H9 (cell line): ENCODE measurements at regions not wholly inside any gene's neighbourhood (a gene's known extent, or its start where the extent isn't known, plus 50 kb on each side); places are given as distances from the start of the nearest gene placed in this dataset.

Experiments
- DNase-seq: peaks from one replicate; pipeline ENCODE4 v3.0.0-alpha.2; 2017
- H2AFZ ChIP-seq: one replicate; pipeline ENCODE4 v1.6.1; 2013; ENCODE audit warnings: mild to moderate bottlenecking, low read length, control low read depth, moderate library complexity
- H2AK5ac ChIP-seq: 2 replicates; pipeline ENCODE4 v1.6.1; 2013; ENCODE audit warnings: low read length, control low read depth, mixed read lengths; ENCODE audit not compliant: insufficient read length
- H2BK120ac ChIP-seq: one replicate; pipeline ENCODE4 v1.6.1; 2013; ENCODE audit warnings: low read depth, mild to moderate bottlenecking, low read length, control low read depth, inconsistent platforms; ENCODE audit not compliant: poor library complexity, severe bottlenecking
- H2BK12ac ChIP-seq: 2 replicates; pipeline ENCODE4 v1.6.1; 2013; ENCODE audit warnings: low read length, control low read depth, mixed read lengths, low read depth; ENCODE audit not compliant: insufficient read length
- H2BK15ac ChIP-seq: 2 replicates; pipeline ENCODE4 v1.6.1; 2013; ENCODE audit warnings: low read depth, low read length, control low read depth
- H2BK20ac ChIP-seq: one replicate; pipeline ENCODE4 v1.6.1; 2013; ENCODE audit warnings: low read depth, mild to moderate bottlenecking, low read length, control low read depth, inconsistent platforms; ENCODE audit not compliant: poor library complexity, severe bottlenecking
- H2BK5ac ChIP-seq: 2 replicates; pipeline ENCODE4 v1.6.1; 2013; ENCODE audit warnings: low read length, control low read depth, mixed read lengths; ENCODE audit not compliant: insufficient read length
- H3K14ac ChIP-seq: 2 replicates; pipeline ENCODE4 v1.6.1; 2013; ENCODE audit warnings: low read length, control low read depth; ENCODE audit not compliant: insufficient read depth
- H3K18ac ChIP-seq: 2 replicates; pipeline ENCODE4 v1.6.1; 2013; ENCODE audit warnings: low read depth, mild to moderate bottlenecking, mixed read lengths, low read length, control low read depth; ENCODE audit not compliant: insufficient read length
- H3K23ac ChIP-seq: 2 replicates; pipeline ENCODE4 v1.6.1; 2013; ENCODE audit warnings: low read length, control low read depth, mixed read lengths, low read depth; ENCODE audit not compliant: insufficient read length
- H3K23me2 ChIP-seq: 2 replicates; pipeline ENCODE4 v1.6.1; 2013; ENCODE audit warnings: low read depth, mild to moderate bottlenecking, mixed read lengths, low read length, control low read depth; ENCODE audit not compliant: insufficient read length, poor library complexity, severe bottlenecking
- H3K27ac ChIP-seq: 2 replicates; pipeline ENCODE4 v1.5.1; 2013; ENCODE audit warnings: low read length, control low read depth, mixed read lengths, low read depth; ENCODE audit not compliant: insufficient read length
- H3K27me3 ChIP-seq: 2 replicates; pipeline ENCODE4 v1.6.1; 2013; ENCODE audit warnings: low read length, control low read depth, inconsistent platforms; ENCODE audit not compliant: insufficient read depth
- H3K4ac ChIP-seq: 2 replicates; pipeline ENCODE4 v1.6.1; 2013; ENCODE audit warnings: low read depth, mild to moderate bottlenecking, control low read depth, inconsistent platforms, low read length, moderate library complexity
- H3K4me1 ChIP-seq: 2 replicates; pipeline ENCODE4 v1.6.1; 2013; ENCODE audit warnings: low read length, control low read depth, inconsistent platforms; ENCODE audit not compliant: insufficient read depth
- H3K4me2 ChIP-seq: 2 replicates; pipeline ENCODE4 v1.6.1; 2013; ENCODE audit warnings: low read length, control low read depth, mixed read lengths; ENCODE audit not compliant: insufficient read length, insufficient read depth
- H3K56ac ChIP-seq: 2 replicates; pipeline ENCODE4 v1.6.1; 2013; ENCODE audit warnings: low read depth, mild to moderate bottlenecking, mixed read lengths, low read length, control low read depth; ENCODE audit not compliant: insufficient read length
- H3K79me1 ChIP-seq: 2 replicates; pipeline ENCODE4 v1.6.1; 2013; ENCODE audit warnings: low read depth, mild to moderate bottlenecking, moderate library complexity, low read length, control low read depth, inconsistent platforms; ENCODE audit not compliant: insufficient read depth, poor library complexity, severe bottlenecking
- H3K79me2 ChIP-seq: 2 replicates; pipeline ENCODE4 v1.6.1; 2013; ENCODE audit warnings: low read length, control low read depth, inconsistent platforms; ENCODE audit not compliant: insufficient read depth
- H3K9ac ChIP-seq: 2 replicates; pipeline ENCODE4 v1.6.1; 2013; ENCODE audit warnings: low read length, control low read depth, mixed read lengths; ENCODE audit not compliant: insufficient read length; ENCODE audit errors: extremely low read depth
- H3K9me3 ChIP-seq: one replicate; pipeline ENCODE4 v1.6.1; 2013; ENCODE audit warnings: low read depth, low read length, inconsistent platforms; ENCODE audit not compliant: control insufficient read depth
- H3T11ph ChIP-seq: one replicate; pipeline ENCODE4 v1.6.1; 2013; ENCODE audit warnings: mild to moderate bottlenecking, low read length, control low read depth, inconsistent platforms
- H4K20me1 ChIP-seq: one replicate; pipeline ENCODE4 v1.6.1; 2013; ENCODE audit not compliant: control insufficient read depth, insufficient read length, insufficient read depth
- H4K5ac ChIP-seq: 2 replicates; pipeline ENCODE4 v1.6.1; 2013; ENCODE audit warnings: low read depth, mild to moderate bottlenecking, mixed read lengths, low read length, control low read depth; ENCODE audit not compliant: insufficient read length
- H4K8ac ChIP-seq: replicated peaks from 2 replicates; pipeline ENCODE4 v1.6.1; 2013; ENCODE audit warnings: low read length, control low read depth, mixed read lengths, low read depth; ENCODE audit not compliant: insufficient read length
- H4K91ac ChIP-seq: 2 replicates; pipeline ENCODE4 v1.6.1; 2013; ENCODE audit warnings: low read depth, mild to moderate bottlenecking, moderate library complexity, mixed read lengths, low read length, control low read depth; ENCODE audit not compliant: insufficient read length
- H3K27ac Mint-ChIP-seq, 3 experiments: 2 replicates in 2 of 3; 3 replicates in 1 of 3; pipeline ENCODE4 v1.8.0; 2020 to 2021; ENCODE audit warnings: mixed read lengths in 3 of 3, mild to moderate bottlenecking in 1 of 3, moderate library complexity in 1 of 3
- H3K27me3 Mint-ChIP-seq: 2 replicates; pipeline ENCODE4 v1.8.0; 2021; ENCODE audit warnings: low read depth, mild to moderate bottlenecking, moderate library complexity, mixed read lengths
- H3K36me3 Mint-ChIP-seq, 3 experiments: 2 replicates in 2 of 3; 3 replicates in 1 of 3; pipeline ENCODE4 v1.8.0; 2020 to 2021; ENCODE audit warnings: low read depth in 3 of 3, mixed read lengths in 3 of 3; ENCODE audit not compliant: insufficient read depth in 1 of 3
- H3K4me1 Mint-ChIP-seq, 2 experiments: 2 replicates each; pipeline ENCODE4 v1.8.0; 2020; ENCODE audit warnings: mixed read lengths in 2 of 2
- H3K4me3 Mint-ChIP-seq, 2 experiments: 2 replicates in 1 of 2; 3 replicates in 1 of 2; pipeline ENCODE4 v1.8.0; 2020 to 2021; ENCODE audit warnings: mild to moderate bottlenecking in 2 of 2, mixed read lengths in 2 of 2, moderate library complexity in 1 of 2
- H3K9me3 Mint-ChIP-seq, 2 experiments: 2 replicates in 1 of 2; 3 replicates in 1 of 2; pipeline ENCODE4 v1.8.0; 2020; ENCODE audit warnings: mild to moderate bottlenecking in 2 of 2, mixed read lengths in 2 of 2, moderate library complexity in 1 of 2
- CTCF ChIP-seq: fragments of 200-600 bp; sonication (generic); conservative IDR thresholded peaks from 3 replicates; pipeline ENCODE4 v1.8.0; 2021; ENCODE audit warnings: antibody characterized with exemption, mild to moderate bottlenecking
- WGBS: extraction: QIAGEN DNeasy Blood & Tissue Kit; methylation state at CpG from one replicate; pipeline ENCODE4 v1.1.7; 2013; ENCODE audit warnings: missing lambda C conversion rate, low lambda C conversion rate, mixed read lengths; ENCODE audit not compliant: insufficient read length; ENCODE audit errors: extremely low coverage; 5-methylcytosine and 5-hydroxymethylcytosine counted together

- Mint-ChIP-seq H3K27me3 (no peaks in the 10 kb centered on the region; the same call in 1 of the 2 replicates), H3K9me3 (no peaks in the 10 kb centered on the region), H3K4me3 (no peak overlapping the region), H3K4me1 (peaks cover 2 to 8% of the 10 kb centered on the region in 2 experiments; a peak in 3 of 4 replicates), H3K27ac (no peak overlapping the region), H3K36me3 (no peaks in the 10 kb centered on the region)
- no peak for TF ChIP-seq CTCF
- no peak overlapping the region for H2AFZ ChIP-seq
- H4K20me1 ChIP-seq: no peaks in the 10 kb centered on the region
- DNase-seq: no peak
- no peak overlapping the region for H2BK5ac ChIP-seq
- H4K8ac ChIP-seq: no peak overlapping the region
- no peaks in the 10 kb centered on the region for H3K23me2 ChIP-seq
- H3K27me3 ChIP-seq: no peaks in the 10 kb centered on the region
- no peak overlapping the region for H2BK15ac ChIP-seq
- no peak overlapping the region for H3K23ac ChIP-seq
- H3K4me1 ChIP-seq: no peaks in the 10 kb centered on the region; the same call in 1 of the 2 replicates
- no peak overlapping the region for H3K56ac ChIP-seq
- H4K91ac ChIP-seq: no peak overlapping the region
- no peak overlapping the region for H2BK12ac ChIP-seq
- no peak overlapping the region for H3K14ac ChIP-seq
- H3K9ac ChIP-seq: no peak overlapping the region
- H3K4ac ChIP-seq: no peak overlapping the region
- no peak overlapping the region for H3K27ac ChIP-seq
- H3K79me2 ChIP-seq: no peaks in the 10 kb centered on the region
- H3K4me2 ChIP-seq: no peak overlapping the region
- no peak overlapping the region for H3K18ac ChIP-seq
- no peak overlapping the region for H2BK120ac ChIP-seq
- no peak overlapping the region for H2BK20ac ChIP-seq
- no peak overlapping the region for H2AK5ac ChIP-seq
- H4K5ac ChIP-seq: no peak overlapping the region
- H3T11ph ChIP-seq: no peak overlapping the region
- WGBS: no CpG with 5 or more reads among the region's 3 CpGs
- no peaks in the 10 kb centered on the region for H3K9me3 ChIP-seq
- H3K79me1 ChIP-seq: no peaks in the 10 kb centered on the region
Observed at GRCh38 chr18:34632321-34632720, 77.8 kb upstream of the DTNA start.
